PC-3 (cell line): ENCODE measurements at regions not wholly inside any gene's neighbourhood (a gene's known extent, or its start where the extent isn't known, plus 50 kb on each side); places are given as distances from the start of the nearest gene placed in this dataset.

Experiments used
- ATAC-seq: fragments of 200-7000 bp; cut with Tn5 transposase; 2 replicates; pipeline ENCODE4 v1.9.1; 2020; ENCODE audit warnings: mild to moderate bottlenecking, moderate library complexity
- BruUV-seq: library from RNA; stranded (reverse); fragments of 400-500 nt; replicated peaks from 2 replicates; lab custom pipeline; 2021; lab: Mats Ljungman, UMichigan
- CTCF ChIA-PET: fragments of 300-600 bp; sonication (Branson Sonifier 250); formaldehyde crosslinking; loops from one replicate; lab custom pipeline; 2022; ENCODE audit warnings: antibody characterized with exemption; lab: Charles Lee
- POLR2A ChIA-PET: fragments of 300-600 bp; sonication (Branson Sonifier 250); formaldehyde crosslinking; loops from one replicate; lab custom pipeline; 2022; ENCODE audit warnings: antibody characterized with exemption; ENCODE audit not compliant: unreplicated experiment; lab: Charles Lee
- DNase-seq: peaks from one replicate; pipeline ENCODE4 v3.0.0-alpha.2; 2015
- H2AFZ ChIP-seq: fragments of 300-600 bp; sonication (generic); 2 replicates; pipeline ENCODE4 v1.6.0; 2016; ENCODE audit warnings: antibody characterized with exemption, low read length
- H3F3A ChIP-seq: fragments of 300-600 bp; sonication (generic); one replicate; pipeline ENCODE4 v1.6.0; 2017; ENCODE audit warnings: antibody characterized with exemption, low read length, control low read depth, mild to moderate bottlenecking; ENCODE audit not compliant: unreplicated experiment
- H3K27ac ChIP-seq: fragments of 300-600 bp; sonication (generic); 2 replicates; pipeline ENCODE4 v1.5.1; 2016; ENCODE audit warnings: mild to moderate bottlenecking, low read length
- H3K27me3 ChIP-seq: fragments of 300-600 bp; sonication (generic); 2 replicates; pipeline ENCODE4 v1.6.1; 2016; ENCODE audit warnings: low read length, mixed read lengths
- H3K36me3 ChIP-seq: fragments of 300-600 bp; sonication (generic); 2 replicates; pipeline ENCODE4 v1.6.1; 2016; ENCODE audit warnings: low read depth, mixed run types, low read length, mixed read lengths
- H3K4me1 ChIP-seq: fragments of 300-600 bp; sonication (generic); 2 replicates; pipeline ENCODE4 v1.5.1; 2016; ENCODE audit warnings: low read length; ENCODE audit not compliant: insufficient read depth
- H3K4me2 ChIP-seq: fragments of 300-600 bp; sonication (generic); 2 replicates; pipeline ENCODE4 v1.6.0; 2016; ENCODE audit warnings: low read length
- H3K4me3 ChIP-seq: fragments of 300-600 bp; sonication (generic); 2 replicates; pipeline ENCODE4 v1.5.1; 2016; ENCODE audit warnings: mild to moderate bottlenecking, low read length, mixed read lengths
- H3K79me2 ChIP-seq: fragments of 300-600 bp; sonication (generic); 2 replicates; pipeline ENCODE4 v1.6.1; 2017; ENCODE audit warnings: low read length, mixed read lengths
- H3K9ac ChIP-seq: fragments of 300-600 bp; sonication (generic); 2 replicates; pipeline ENCODE4 v1.6.0; 2016; ENCODE audit warnings: mild to moderate bottlenecking, low read length
- H3K9me2 ChIP-seq: fragments of 300-600 bp; sonication (generic); replicated peaks from 2 replicates; pipeline ENCODE4 v1.6.1; 2016; ENCODE audit warnings: mixed run types, low read length, mixed read lengths
- H3K9me3 ChIP-seq: fragments of 300-600 bp; sonication (generic); 2 replicates; pipeline ENCODE4 v1.6.1; 2016; ENCODE audit warnings: low read length, mixed read lengths
- H4K20me1 ChIP-seq: fragments of 300-600 bp; sonication (generic); 2 replicates; pipeline ENCODE4 v1.6.1; 2016; ENCODE audit warnings: low read length, mixed read lengths
- CTCF ChIP-seq: fragments of 300-600 bp; sonication (generic); conservative IDR thresholded peaks from 2 replicates; pipeline ENCODE4 v1.5.1; 2017; ENCODE audit warnings: antibody characterized with exemption, low read depth, mild to moderate bottlenecking, low read length
- EZH2 ChIP-seq: fragments of 300-600 bp; sonication (generic); IDR thresholded peaks from one replicate; pipeline ENCODE4 v1.6.1; 2017; ENCODE audit warnings: antibody characterized with exemption, mild to moderate bottlenecking, low read length; ENCODE audit not compliant: unreplicated experiment
- EZH2phosphoT487 ChIP-seq: fragments of 300-600 bp; sonication (generic); IDR thresholded peaks from 2 replicates; pipeline ENCODE4 v1.6.1; 2018; ENCODE audit warnings: mild to moderate bottlenecking, antibody characterized with exemption, low read length, borderline replicate concordance
- intact Hi-C: fragments of 100-400 bp; cut with micrococcal nuclease; formaldehyde crosslinking; loops from 2 replicates; pipeline ENCODE4 v1.9.0; 2023

DNA sequence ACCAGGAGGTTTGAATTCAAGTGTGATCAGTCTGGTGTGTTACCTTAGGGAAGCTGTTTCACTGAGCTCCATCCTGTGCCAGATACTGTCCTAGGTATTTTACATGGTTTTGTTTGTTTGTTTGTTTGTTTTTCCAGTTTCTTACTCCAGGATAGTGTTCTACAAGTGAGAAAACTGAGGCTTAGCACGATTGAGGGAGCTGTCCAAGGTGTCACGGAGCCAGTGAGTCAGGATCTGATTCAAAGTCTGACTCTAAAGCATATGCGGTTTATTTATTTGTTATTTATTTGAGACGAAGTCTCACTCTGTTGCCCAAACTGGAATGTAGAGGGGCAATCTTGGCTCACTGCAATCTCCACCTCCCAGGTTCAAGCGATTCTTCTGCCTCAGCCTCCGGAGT is 79.7 kb upstream of the GNG2 start:
- peak overlapping the region; percentile 41; the same call in 1 of the 2 replicates for H3K4me3 ChIP-seq
- H3K36me3 ChIP-seq: no peaks in the 10 kb centered on the region
- H3K27ac ChIP-seq: no peak overlapping the region
- ChIA-PET CTCF (interaction anchor here (0.6 to 1.7 kb wide), 5 partner anchors 42 to 863 kb away, joined by 3 to 10 read pairs (median 4); no protein-coding TSS in a partner anchor), POLR2A (interaction anchor here (0.5 kb wide), 2 partner anchors 80 to 129 kb away, joined by 6 to 7 read pairs; partner anchors contain the start of gene GNG2)
- intact Hi-C loops: loop anchor here (1.0 to 10.0 kb wide), 5 partner anchors 42 to 826 kb away; no protein-coding TSS in a partner anchor
- H3K79me2 ChIP-seq: no peaks in the 10 kb centered on the region
- H3K9me2 ChIP-seq: no peaks in the 10 kb centered on the region
- H3K9ac ChIP-seq: no peak overlapping the region
- 0 out of 2 replicates have a peak, but pooled peaks cover 6% of the 10 kb centered on the region for H3K9me3 ChIP-seq
- ATAC-seq (peak; percentile 50), DNase-seq (peak; percentile 68)
- H3K4me2 ChIP-seq: peak overlapping the region; percentile 73
- peak overlapping the region; percentile 25; the same call in 1 of the 2 replicates for H2AFZ ChIP-seq
- no peaks in the 10 kb centered on the region for H4K20me1 ChIP-seq
- no peak for TF ChIP-seq EZH2
- no peak for TF ChIP-seq CTCF
- TF ChIP-seq EZH2phosphoT487: no peak
- H3K27me3 ChIP-seq: no peaks in the 10 kb centered on the region
- BruUV-seq: no TSS peak
- peaks cover 4% of the 10 kb centered on the region; the same call in 1 of the 2 replicates for H3K4me1 ChIP-seq
- no peaks in the 10 kb centered on the region for H3F3A ChIP-seq

DNA sequence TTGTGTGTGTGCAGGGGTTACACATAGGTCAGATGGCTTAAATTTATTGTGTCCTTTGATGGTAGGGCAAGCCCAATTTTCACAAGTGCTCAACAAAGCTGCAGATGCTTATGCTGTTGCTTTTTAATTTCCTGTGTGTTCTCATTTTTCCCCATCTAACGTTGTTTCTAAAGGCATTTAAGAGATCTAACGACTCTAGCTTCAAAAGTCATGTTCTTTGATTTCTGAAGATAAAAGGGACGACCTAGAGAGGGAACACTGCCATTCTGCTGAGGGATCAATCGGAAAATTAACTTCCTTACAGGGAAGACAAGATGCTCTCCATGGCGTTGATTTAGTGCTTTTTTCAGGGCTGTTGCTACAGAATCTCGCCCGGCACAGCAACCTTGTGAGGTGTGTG is 79.0 kb upstream of the GNG2 start:
- no peaks in the 10 kb centered on the region for H3F3A ChIP-seq
- 0 out of 2 replicates have a peak, but pooled peaks cover 10% of the 10 kb centered on the region for H3K9me3 ChIP-seq
- ChIA-PET POLR2A (interaction anchor here (0.5 kb wide), 1 partner anchor 130 kb away, joined by 6 read pairs; no protein-coding TSS in a partner anchor), CTCF (interaction anchor here (0.6 to 1.7 kb wide), 3 partner anchors 41 to 864 kb away, joined by 3 to 10 read pairs (median 4); no protein-coding TSS in a partner anchor)
- DNase-seq (no peak), ATAC-seq (no peak)
- no peaks in the 10 kb centered on the region for H3K9me2 ChIP-seq
- H3K27me3 ChIP-seq: no peaks in the 10 kb centered on the region
- H3K4me1 ChIP-seq: peaks cover 4% of the 10 kb centered on the region; the same call in 1 of the 2 replicates
- no peaks in the 10 kb centered on the region for H3K79me2 ChIP-seq
- H3K4me2 ChIP-seq: no peak overlapping the region
- TF ChIP-seq CTCF (no peak), EZH2 (no peak), EZH2phosphoT487 (no peak)
- intact Hi-C loops: loop anchor here (2.0 to 10.0 kb wide), 2 partner anchors 41 to 827 kb away; no protein-coding TSS in a partner anchor
- BruUV-seq: no TSS peak
- no peak overlapping the region for H3K27ac ChIP-seq
- H3K9ac ChIP-seq: no peak overlapping the region
- H3K36me3 ChIP-seq: no peaks in the 10 kb centered on the region
- no peak overlapping the region for H2AFZ ChIP-seq
- H4K20me1 ChIP-seq: no peaks in the 10 kb centered on the region
- no peak overlapping the region for H3K4me3 ChIP-seq

GRCh38 chr14:51782435-51782834 is 78.0 kb upstream of the GNG2 start:
- Histone ChIP-seq H3K79me2 (no peaks in the 10 kb centered on the region), H3K27ac (no peak overlapping the region), H2AFZ (no peak overlapping the region), H3K9ac (no peak overlapping the region), H3K4me2 (no peak overlapping the region), H3K27me3 (no peaks in the 10 kb centered on the region), H4K20me1 (no peaks in the 10 kb centered on the region), H3K4me3 (no peak overlapping the region), H3K4me1 (peaks cover 4% of the 10 kb centered on the region; the same call in 1 of the 2 replicates), H3K9me2 (no peaks in the 10 kb centered on the region), H3F3A (no peaks in the 10 kb centered on the region), H3K36me3 (no peaks in the 10 kb centered on the region), H3K9me3 (0 out of 2 replicates have a peak, but pooled peaks cover 14% of the 10 kb centered on the region)
- DNase-seq: no peak
- TF ChIP-seq CTCF: no peak
- no peak for TF ChIP-seq EZH2phosphoT487
- TF ChIP-seq EZH2: no peak
- ATAC-seq: no peak
- ChIA-PET CTCF (no interaction called here), POLR2A (no interaction called here)
- intact Hi-C loops: loop anchor here (10.0 kb wide), 1 partner anchor 828 kb away; no protein-coding TSS in a partner anchor
- BruUV-seq: no TSS peak
